AG08396 (cell line): ENCODE measurements at regions not wholly inside any gene's neighbourhood (a gene's known extent, or its start where the extent isn't known, plus 50 kb on each side); places are given as distances from the start of the nearest gene placed in this dataset.

Experiments used
- DNase-seq: peaks from one replicate; pipeline ENCODE4 v3.0.0; 2012; ENCODE audit warnings: low spot score, mixed read lengths

GRCh38 chr2:153100151-153100550 is 378.4 kb downstream of the RPRM start:
- no peak for DNase-seq

GRCh38 chr2:153098073-153098472 is 379.7 kb downstream of the ARL6IP6 start:
- DNase-seq = no peak

GRCh38 chr2:153096272-153096671 is 377.9 kb downstream of the ARL6IP6 start:
- no peak for DNase-seq

- no peak for DNase-seq
Measured at GRCh38 chr2:153091344-153091743, 372.9 kb downstream of the ARL6IP6 start.

- no peak for DNase-seq
Measured at GRCh38 chr2:153079315-153079714, 360.9 kb downstream of the ARL6IP6 start.

GRCh38 chr2:153077311-153077710 is 358.9 kb downstream of the ARL6IP6 start:
- no peak for DNase-seq

GRCh38 chr2:153074207-153074606 is 355.8 kb downstream of the ARL6IP6 start:
- DNase-seq = no peak

- no peak for DNase-seq
Measured at GRCh38 chr2:153072813-153073212, 354.4 kb downstream of the ARL6IP6 start.

- DNase-seq = no peak
Measured at GRCh38 chr2:153072077-153072476, 353.7 kb downstream of the ARL6IP6 start.

- DNase-seq = no peak
Measured at GRCh38 chr2:153071090-153071489, 352.7 kb downstream of the ARL6IP6 start.

GRCh38 chr2:153068915-153069314 is 350.5 kb downstream of the ARL6IP6 start:
- DNase-seq = no peak

GRCh38 chr2:153068052-153068451 is 349.6 kb downstream of the ARL6IP6 start:
- no peak for DNase-seq

GRCh38 chr2:153059338-153060052 is 341.1 kb downstream of the ARL6IP6 start:
- DNase-seq = no peak

GRCh38 chr2:153057743-153058142 is 339.3 kb downstream of the ARL6IP6 start:
- DNase-seq = no peak

- DNase-seq = no peak
Measured at GRCh38 chr2:153055182-153055581, 336.8 kb downstream of the ARL6IP6 start.

GRCh38 chr2:153052807-153053559 is 334.6 kb downstream of the ARL6IP6 start:
- DNase-seq = no peak

GRCh38 chr2:153047220-153047619 is 328.8 kb downstream of the ARL6IP6 start:
- no peak for DNase-seq

GRCh38 chr2:153043385-153043784 is 325.0 kb downstream of the ARL6IP6 start:
- no peak for DNase-seq

GRCh38 chr2:153028626-153029025 is 310.2 kb downstream of the ARL6IP6 start:
- no peak for DNase-seq

GRCh38 chr2:153027533-153027932 is 309.1 kb downstream of the ARL6IP6 start:
- DNase-seq = no peak

- DNase-seq = no peak
Measured at GRCh38 chr2:153020201-153020600, 301.8 kb downstream of the ARL6IP6 start.

- no peak for DNase-seq
Measured at GRCh38 chr2:153005071-153005730, 286.8 kb downstream of the ARL6IP6 start.

GRCh38 chr2:153004627-153005026 is 286.2 kb downstream of the ARL6IP6 start:
- no peak for DNase-seq
